Mammary epithelial cell (primary cell): ENCODE measurements at regions not wholly inside any gene's neighbourhood (a gene's known extent, or its start where the extent isn't known, plus 50 kb on each side); places are given as distances from the start of the nearest gene placed in this dataset.
"Not testable (repeated sequence)": the region's sequence is repeated elsewhere in the genome, so short reads cannot be mapped to it uniquely, and the experiment has no call there.

Experiments used
- CTCF ChIP-seq, 2 donors: IDR thresholded peaks in 1 of 2; conservative IDR thresholded peaks in 1 of 2; 2 replicates each; pipeline ENCODE4 v1.5.1; 2011 to 2012; ENCODE audit warnings: inconsistent platforms in 2 of 2, low read length in 2 of 2, mild to moderate bottlenecking in 2 of 2, control low read depth in 1 of 2, low read depth in 1 of 2; ENCODE audit not compliant: insufficient read depth in 1 of 2; ENCODE audit errors: extremely low read depth in 1 of 2
- EZH2 ChIP-seq: IDR thresholded peaks from 2 replicates; pipeline ENCODE4 v1.6.1; 2012; ENCODE audit warnings: low read length, inconsistent platforms, borderline replicate concordance

GRCh38 chrX:144188489-144188888 is 304.6 kb downstream of the UBE2NL start:
- not testable (repeated sequence) for TF ChIP-seq EZH2; CTCF (conservative IDR thresholded peaks at IDR 0.05 in 1 of 2, IDR thresholded peaks at IDR 0.05 in 1 of 2; ENCODE audit: extremely low read depth in 1 of 2, insufficient read depth in 1 of 2, low read depth in 1 of 2, low read length in 2 of 2)
